Mesothelial cell of epicardium (in vitro differentiated cells): ENCODE measurements at regions not wholly inside any gene's neighbourhood (a gene's known extent, or its start where the extent isn't known, plus 50 kb on each side); places are given as distances from the start of the nearest gene placed in this dataset.

ENCODE experiments used
- DNase-seq, 2 experiments: peaks; one replicate each; pipeline ENCODE4 v3.0.0; 2021; ENCODE audit warnings: low spot score in 2 of 2; ENCODE audit not compliant: unreplicated experiment in 2 of 2
- H3K27ac Mint-ChIP-seq: 2 replicates; pipeline ENCODE4 v1.8.0; 2021; ENCODE audit warnings: mixed read lengths
- H3K27me3 Mint-ChIP-seq: 2 replicates; pipeline ENCODE4 v1.8.0; 2021; ENCODE audit warnings: low read depth, mixed read lengths
- H3K36me3 Mint-ChIP-seq: 2 replicates; pipeline ENCODE4 v1.8.0; 2021; ENCODE audit warnings: mixed read lengths
- H3K4me1 Mint-ChIP-seq: 2 replicates; pipeline ENCODE4 v1.8.0; 2021; ENCODE audit warnings: mixed read lengths
- H3K4me3 Mint-ChIP-seq: 2 replicates; pipeline ENCODE4 v1.8.0; 2021; ENCODE audit warnings: mild to moderate bottlenecking, moderate library complexity, mixed read lengths
- H3K9me3 Mint-ChIP-seq: 2 replicates; pipeline ENCODE4 v1.8.0; 2021; ENCODE audit warnings: mixed read lengths
- CTCF ChIP-seq: fragments of 200-600 bp; sonication (generic); IDR thresholded peaks from one replicate; pipeline ENCODE4 v1.5.0; 2021; ENCODE audit warnings: antibody characterized with exemption; ENCODE audit not compliant: unreplicated experiment

- peaks cover 16% of the 10 kb centered on the region for H3K4me1 Mint-ChIP-seq
- H3K27me3 Mint-ChIP-seq, result peaks cover 4% of the 10 kb centered on the region
- H3K27ac Mint-ChIP-seq, result no peak overlapping the region
- no peak overlapping the region for H3K4me3 Mint-ChIP-seq
- no peaks in the 10 kb centered on the region for H3K9me3 Mint-ChIP-seq
- no peaks in the 10 kb centered on the region for H3K36me3 Mint-ChIP-seq
- DNase-seq, result no peak
- no peak for TF ChIP-seq CTCF
Observed at GRCh38 chr5:171619196-171619595, 166.4 kb upstream of the SMIM23 start.

- peaks cover 9% of the 10 kb centered on the region for H3K27me3 Mint-ChIP-seq
- H3K4me1 Mint-ChIP-seq, result peaks cover 16% of the 10 kb centered on the region
- H3K9me3 Mint-ChIP-seq, result no peaks in the 10 kb centered on the region
- H3K36me3 Mint-ChIP-seq, result no peaks in the 10 kb centered on the region
- no peak for DNase-seq
- TF ChIP-seq CTCF, result no peak
- no peak overlapping the region for H3K4me3 Mint-ChIP-seq
- H3K27ac Mint-ChIP-seq, result no peak overlapping the region
Observed at GRCh38 chr5:171619744-171620143, 165.9 kb upstream of the SMIM23 start.

- Mint-ChIP-seq H3K27ac (no peak overlapping the region), H3K4me3 (no peak overlapping the region), H3K36me3 (no peaks in the 10 kb centered on the region), H3K4me1 (peaks cover 10% of the 10 kb centered on the region), H3K9me3 (no peaks in the 10 kb centered on the region), H3K27me3 (peaks cover 21% of the 10 kb centered on the region)
- DNase-seq, result no peak
- TF ChIP-seq CTCF, result no peak
Observed at GRCh38 chr5:171622010-171622409, 163.6 kb upstream of the SMIM23 start.

GRCh38 chr5:171623107-171623506 is 162.5 kb upstream of the SMIM23 start:
- Mint-ChIP-seq H3K4me1 (peaks cover 10% of the 10 kb centered on the region), H3K27ac (no peak overlapping the region), H3K36me3 (no peaks in the 10 kb centered on the region), H3K4me3 (no peak overlapping the region), H3K9me3 (no peaks in the 10 kb centered on the region), H3K27me3 (peaks cover 30% of the 10 kb centered on the region)
- no peak for TF ChIP-seq CTCF
- DNase-seq, result no peak

- H3K27ac Mint-ChIP-seq, result no peak overlapping the region
- no peaks in the 10 kb centered on the region for H3K9me3 Mint-ChIP-seq
- no peaks in the 10 kb centered on the region for H3K36me3 Mint-ChIP-seq
- peaks cover 16% of the 10 kb centered on the region for H3K4me1 Mint-ChIP-seq
- DNase-seq, result no peak
- peaks cover 35% of the 10 kb centered on the region for H3K27me3 Mint-ChIP-seq
- TF ChIP-seq CTCF, result no peak
- no peak overlapping the region for H3K4me3 Mint-ChIP-seq
Observed at GRCh38 chr5:171623551-171624097, 162.0 kb upstream of the SMIM23 start.

GRCh38 chr5:171624396-171624795 is 161.2 kb upstream of the SMIM23 start:
- peaks cover 43% of the 10 kb centered on the region for H3K27me3 Mint-ChIP-seq
- no peak overlapping the region for H3K4me3 Mint-ChIP-seq
- DNase-seq, result no peak
- H3K27ac Mint-ChIP-seq, result no peak overlapping the region
- peaks cover 17% of the 10 kb centered on the region for H3K4me1 Mint-ChIP-seq
- H3K9me3 Mint-ChIP-seq, result no peaks in the 10 kb centered on the region
- no peaks in the 10 kb centered on the region for H3K36me3 Mint-ChIP-seq
- no peak for TF ChIP-seq CTCF
